Aorta (tissue), 5 donors: ENCODE measurements at regions not wholly inside any gene's neighbourhood (a gene's known extent, or its start where the extent isn't known, plus 50 kb on each side); places are given as distances from the start of the nearest gene placed in this dataset.
A peak's percentile ranks its signal among the peaks of the same experiment; 100 is the strongest.

Source experiments
- ATAC-seq: fragments of 200-7000 bp; cut with Tn5 transposase; one replicate; pipeline ENCODE4 v1.9.1; 2022; ENCODE audit warnings: moderate library complexity; ENCODE audit not compliant: low FRiP score
- DNase-seq, 2 donors: peaks; one replicate each; pipeline ENCODE4 v3.0.0-alpha.2; 2020
- H3K27ac ChIP-seq, 2 donors: one replicate each; pipeline ENCODE4 v1.5.1; 2013; ENCODE audit warnings: low read length in 2 of 2, mild to moderate bottlenecking in 2 of 2, moderate library complexity in 2 of 2, control low read depth in 1 of 2, inconsistent platforms in 1 of 2, low read depth in 1 of 2
- H3K27me3 ChIP-seq, 2 donors: one replicate each; pipeline ENCODE4 v1.6.1; 2013; ENCODE audit warnings: control low read depth in 1 of 2, low read length in 1 of 2, mild to moderate bottlenecking in 1 of 2, moderate library complexity in 1 of 2; ENCODE audit not compliant: insufficient read depth in 2 of 2, control insufficient read depth in 1 of 2
- H3K36me3 ChIP-seq, 2 donors: one replicate each; pipeline ENCODE4 v1.6.1; 2013; ENCODE audit warnings: control low read depth in 1 of 2, low read length in 1 of 2, mild to moderate bottlenecking in 1 of 2; ENCODE audit not compliant: insufficient read depth in 2 of 2, control insufficient read depth in 1 of 2
- H3K4me1 ChIP-seq, 2 donors: one replicate each; pipeline ENCODE4 v1.6.1; 2013; ENCODE audit warnings: low read length in 2 of 2, control low read depth in 1 of 2, mild to moderate bottlenecking in 1 of 2, moderate library complexity in 1 of 2; ENCODE audit not compliant: insufficient read depth in 2 of 2, control insufficient read depth in 1 of 2
- H3K4me3 ChIP-seq, 2 donors: one replicate each; pipeline ENCODE4 v1.5.1; 2013; ENCODE audit warnings: low read length in 2 of 2, control low read depth in 1 of 2, mild to moderate bottlenecking in 1 of 2
- H3K9me3 ChIP-seq: one replicate; pipeline ENCODE4 v1.6.1; 2013; ENCODE audit warnings: mild to moderate bottlenecking, low read length; ENCODE audit not compliant: control insufficient read depth
- WGBS, 2 donors: extraction: QIAGEN DNeasy Blood & Tissue Kit; methylation state at CpG; one replicate each; pipeline ENCODE4 v1.1.7; 2013; 5-methylcytosine and 5-hydroxymethylcytosine counted together
- intact Hi-C, 2 donors: fragments of 100-400 bp; cut with DNase I; formaldehyde crosslinking; loops; one replicate each; pipeline versions ENCODE4 v1.14.2 to v1.15.0; 2022
- donor health status: healthy with polysubstance abuse.
- donor health status: Bipolar disorder and iron deficiency.
- donor health status: DM: no; HTN: no; CAD: no.
- donor health status: DM: no; HTN: no; CAD: no.
- donor health status: DM: yes; HTN: yes; CAD: no.

GRCh38 chr9:129497813-129498450 is 123.0 kb downstream of the C9orf50 start:
- no peak for ATAC-seq
- Histone ChIP-seq H3K4me1 (no peaks in the 10 kb centered on the region), H3K9me3 (no peaks in the 10 kb centered on the region), H3K4me3 (peak overlapping the region; percentile 1 to 87), H3K27me3 (no peaks in the 10 kb centered on the region), H3K36me3 (no peaks in the 10 kb centered on the region), H3K27ac (peak overlapping the region; percentile 89 to 97)
- WGBS, 2 donors: 12 to 17% methylated on average over 8 of the region's 8 CpGs
- DNase-seq: peak in 1 of 2 donors; percentile 47
- intact Hi-C loops: loop anchor here (2.0 to 5.0 kb wide), 4 partner anchors 73 to 359 kb away; no protein-coding TSS in a partner anchor

- no peaks in the 10 kb centered on the region for H3K4me1 ChIP-seq
Observed at GRCh38 chr9:129497005-129497812, 123.7 kb downstream of the C9orf50 start.

DNA sequence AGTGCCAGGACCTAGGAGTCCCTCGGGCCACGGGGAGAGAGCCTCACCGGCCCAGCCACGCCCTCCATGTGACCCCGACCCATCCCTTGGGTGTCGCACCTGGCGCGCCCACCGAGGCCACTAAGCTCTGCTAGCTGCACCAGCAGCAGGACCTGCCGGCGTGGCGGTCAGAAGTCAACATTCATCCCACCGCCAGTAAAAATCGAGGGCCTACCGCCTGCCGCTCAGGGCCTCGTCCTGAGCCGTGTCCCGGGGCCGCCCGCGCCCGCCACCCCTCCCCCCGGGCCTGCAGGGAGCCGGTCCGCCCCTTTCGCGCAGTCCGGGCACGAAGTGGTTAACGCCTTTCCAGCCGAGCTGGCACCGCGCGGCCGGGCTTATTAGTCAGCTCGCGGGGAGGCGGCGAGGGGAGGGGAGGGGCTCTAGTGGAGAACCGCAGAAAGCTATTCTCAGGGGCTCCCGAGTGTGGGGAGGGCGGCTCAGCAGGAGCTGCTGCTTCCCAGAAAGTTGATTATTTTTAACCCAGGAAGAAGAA is 124.4 kb downstream of the C9orf50 start:
- 0 to 1% methylated on average over 42 to 43 of the region's 43 CpGs for WGBS, 2 donors

More at GRCh38 chr9:129497005-129497812, 123.7 kb downstream of the C9orf50 start:
- peak; percentile 26 for ATAC-seq
- peak; percentile 67 to 82 for DNase-seq
- Histone ChIP-seq H3K36me3 (no peaks in the 10 kb centered on the region), H3K27me3 (no peaks in the 10 kb centered on the region), H3K9me3 (no peaks in the 10 kb centered on the region), H3K4me3 (peak overlapping the region; percentile 54 to 87), H3K27ac (peak overlapping the region; percentile 89 to 97)
- 1 to 2% methylated on average over 12 to 16 of the region's 16 CpGs for WGBS, 2 donors
- intact Hi-C loops: loop anchor here (2.0 to 5.0 kb wide), 3 partner anchors 74 to 355 kb away; no protein-coding TSS in a partner anchor

DNA sequence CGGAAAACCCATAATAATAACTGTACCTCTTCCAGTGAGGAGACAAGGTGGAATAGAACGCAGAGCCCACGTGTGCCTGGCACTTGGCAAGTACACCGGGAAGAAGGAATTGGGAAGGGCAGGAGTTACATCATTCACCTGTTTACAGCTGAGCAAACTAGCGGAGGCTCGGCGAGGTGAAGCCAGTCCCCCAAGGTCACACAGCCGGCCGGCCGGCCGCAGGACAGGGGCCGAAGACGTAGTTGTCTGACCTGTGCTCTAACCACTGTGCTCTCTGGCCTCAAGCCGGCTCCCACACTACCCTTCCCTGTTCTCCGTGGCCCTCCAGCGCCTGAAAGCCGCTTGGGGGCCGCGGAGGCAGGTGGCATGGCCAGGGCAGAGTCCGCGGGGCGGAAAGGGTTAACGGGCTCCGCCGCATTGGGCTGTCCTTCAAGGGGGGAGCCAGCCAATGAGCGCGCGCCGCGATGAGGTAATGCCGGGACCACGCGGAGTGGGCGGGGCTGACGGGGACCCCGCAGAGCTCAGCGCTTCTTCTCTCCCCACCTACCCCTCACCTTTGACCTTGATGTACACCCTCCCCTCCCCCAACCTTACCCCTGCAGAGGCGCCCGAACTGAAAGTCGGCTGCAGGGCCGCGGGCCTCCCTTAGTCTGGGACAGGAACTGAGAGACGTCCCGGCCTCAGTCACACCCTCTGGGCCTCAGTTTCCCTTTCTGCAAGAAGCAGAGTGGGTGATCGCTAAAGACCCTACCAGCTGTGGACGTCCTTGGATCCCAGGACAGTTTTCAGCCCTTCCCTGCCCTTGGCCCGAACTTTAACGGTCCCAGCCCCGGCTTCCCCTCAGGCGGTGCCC is 125.1 kb downstream of the C9orf50 start:
- H3K4me1 ChIP-seq: no peaks in the 10 kb centered on the region
- no peaks in the 10 kb centered on the region for H3K9me3 ChIP-seq
- H3K4me3 ChIP-seq: peak overlapping the region; percentile 10 to 55
- intact Hi-C loops: loop anchor here (2.0 to 5.0 kb wide), 3 partner anchors 75 to 354 kb away; no protein-coding TSS in a partner anchor
- peak; percentile 90 for ATAC-seq
- peak overlapping the region; percentile 65 to 87 for H3K27ac ChIP-seq
- DNase-seq: peak; percentile 96 to 98
- WGBS, 2 donors: 1% methylated on average over 50 of the region's 50 CpGs
- no peaks in the 10 kb centered on the region for H3K27me3 ChIP-seq
- H3K36me3 ChIP-seq: no peaks in the 10 kb centered on the region

More for the DNA sequence above, 124.4 kb downstream of the C9orf50 start:
- no peaks in the 10 kb centered on the region for H3K36me3 ChIP-seq
- no peaks in the 10 kb centered on the region for H3K4me1 ChIP-seq
- no peaks in the 10 kb centered on the region for H3K27me3 ChIP-seq
- H3K4me3 ChIP-seq: peak overlapping the region; percentile 54 to 87
- ATAC-seq: peak; percentile 86
- peak; percentile 98 to 99 for DNase-seq
- H3K27ac ChIP-seq: peak overlapping the region; percentile 89 to 97
- intact Hi-C loops: loop anchor here (2.0 to 5.0 kb wide), 3 partner anchors 74 to 354 kb away; no protein-coding TSS in a partner anchor
- no peaks in the 10 kb centered on the region for H3K9me3 ChIP-seq

GRCh38 chr9:129494113-129494789 is 126.7 kb downstream of the C9orf50 start:
- Histone ChIP-seq H3K9me3 (no peaks in the 10 kb centered on the region), H3K27ac (peak overlapping the region in 1 of 2 donors; percentile 33), H3K4me3 (no peak overlapping the region), H3K27me3 (no peaks in the 10 kb centered on the region), H3K36me3 (no peaks in the 10 kb centered on the region), H3K4me1 (no peaks in the 10 kb centered on the region)
- intact Hi-C loops: no loop called here
- ATAC-seq (no peak), DNase-seq (no peak)
- 85 to 86% methylated on average over 11 of the region's 11 CpGs for WGBS, 2 donors

DNA sequence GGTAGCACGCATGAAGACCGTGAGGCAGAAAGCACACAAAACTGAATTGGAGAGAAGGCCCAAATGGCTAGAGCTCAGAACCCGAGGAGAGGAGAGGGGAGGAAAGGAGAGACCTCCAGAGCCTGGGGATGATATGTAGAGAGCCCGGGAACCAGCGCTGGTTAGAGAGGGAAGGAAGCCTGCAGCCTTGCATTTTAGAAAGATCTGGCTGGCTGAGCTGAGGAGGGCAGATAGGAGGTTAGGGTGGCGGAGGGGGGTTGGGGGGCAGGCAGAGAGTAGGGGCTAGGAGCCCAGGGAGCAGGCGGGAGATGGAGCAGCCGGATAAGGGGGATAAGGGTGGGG is 127.2 kb downstream of the C9orf50 start:
- 58 to 62% methylated on average over 8 of the region's 8 CpGs for WGBS, 2 donors
- Histone ChIP-seq H3K4me3 (no peak overlapping the region), H3K9me3 (no peaks in the 10 kb centered on the region), H3K27me3 (no peaks in the 10 kb centered on the region), H3K27ac (no peak overlapping the region), H3K4me1 (no peaks in the 10 kb centered on the region), H3K36me3 (no peaks in the 10 kb centered on the region)
- DNase-seq: no peak
- intact Hi-C loops: no loop called here
- ATAC-seq: no peak

DNA sequence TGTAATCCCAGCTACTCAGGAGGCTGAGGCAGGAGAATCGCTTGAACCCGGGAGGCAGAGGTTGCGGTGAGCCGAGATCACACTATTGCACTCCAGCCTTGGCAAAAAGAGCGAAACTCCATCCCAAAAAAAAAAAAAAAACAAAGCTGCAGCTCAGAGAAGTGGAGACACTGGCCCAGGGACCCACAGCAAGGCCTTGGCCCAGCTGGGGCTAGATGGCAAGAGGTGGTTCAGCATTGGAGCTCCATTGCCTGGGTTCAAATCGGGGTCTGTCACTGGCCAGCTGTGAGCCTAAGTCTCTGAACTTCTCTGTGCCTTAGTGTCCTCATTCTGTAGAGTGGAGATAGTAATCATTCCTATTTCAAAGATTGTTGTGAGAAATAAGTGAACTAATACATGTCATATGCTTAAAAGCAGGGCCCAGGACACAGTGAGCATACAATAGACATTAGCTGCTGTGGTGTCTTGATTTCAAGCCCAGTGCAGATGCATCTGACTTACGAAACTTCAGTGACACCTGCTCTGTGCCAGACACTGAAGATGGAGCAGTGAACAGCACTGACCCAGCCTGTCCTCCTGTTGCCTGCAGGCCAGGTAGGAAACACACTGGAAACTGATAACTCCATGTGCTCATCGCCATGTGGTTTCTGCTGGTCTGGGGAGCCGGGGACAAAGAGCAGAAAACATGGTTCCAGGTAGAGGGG is 127.7 kb downstream of the C9orf50 start:
- DNase-seq: no peak
- intact Hi-C loops: no loop called here
- Histone ChIP-seq H3K36me3 (no peaks in the 10 kb centered on the region), H3K27ac (no peak overlapping the region), H3K4me3 (no peak overlapping the region), H3K27me3 (no peaks in the 10 kb centered on the region), H3K9me3 (no peaks in the 10 kb centered on the region), H3K4me1 (no peaks in the 10 kb centered on the region)
- no peak for ATAC-seq
- WGBS, 2 donors: 74 to 81% methylated on average over 9 of the region's 9 CpGs
